ENCODE measurements at regions not wholly inside any gene's neighbourhood (a gene's known extent, or its start where the extent isn't known, plus 50 kb on each side); places are given as distances from the start of the nearest gene placed in this dataset.

- Histone ChIP-seq H3K4me1 (ENCODE audit: control insufficient read depth in 2 of 2, insufficient read depth in 2 of 2, low read length in 2 of 2) (no peaks in the 10 kb centered on the region), H3K36me3 (ENCODE audit: control insufficient read depth in 2 of 3, insufficient read depth in 3 of 3, low read length in 3 of 3) (no peaks in the 10 kb centered on the region), H3K9me3 (ENCODE audit: control insufficient read depth in 2 of 3, low read length in 3 of 3) (no peaks in the 10 kb centered on the region), H3K27me3 (ENCODE audit: control insufficient read depth in 2 of 2, insufficient read depth in 2 of 2, low read length in 2 of 2) (no peaks in the 10 kb centered on the region), H3K27ac (ENCODE audit: low read depth, low read length) (no peak overlapping the region), H3K4me3 (ENCODE audit: low read length) (no peak overlapping the region)
- CTCF ChIA-PET = no interaction called here
- ATAC-seq = no peak
- Mint-ChIP-seq H3K4me1 (peaks cover 6 to 31% (median 19%) of the 10 kb centered on the region in 7 donors), H3K27me3 (peaks cover 0 to 4% (median 0%) of the 10 kb centered on the region in 5 donors), H3K4me3 (peak overlapping the region in 2 of 10 donors; percentile 4 to 54), H3K9me3 (peaks cover 1 to 19% (median 10%) of the 10 kb centered on the region in 11 donors), H3K36me3 (peaks cover 0 to 14% (median 4%) of the 10 kb centered on the region in 5 donors), H3K27ac (peak overlapping the region in 5 of 9 donors; percentile 1 to 61 (median 22))
- no peak for DNase-seq
- POLR2A ChIA-PET = interaction anchor here (0.7 kb wide), 1 partner anchor 143 kb away, joined by 4 read pairs; no protein-coding TSS in a partner anchor
- intact Hi-C loops (cut with micrococcal nuclease) = no loop called here
Measured at GRCh38 chr6:134415656-134416055, 97.7 kb upstream of the SGK1 start.

- H3K27ac Mint-ChIP-seq = peak overlapping the region in 5 of 9 donors; percentile 1 to 61 (median 22)
- H3K27ac ChIP-seq (ENCODE audit: low read depth, low read length) = no peak overlapping the region
Measured at GRCh38 chr6:134415194-134415593, 97.3 kb upstream of the SGK1 start.

GRCh38 chr6:134414793-134415192 lies 96.9 kb upstream of the SGK1 start:
- Mint-ChIP-seq H3K4me1 (peaks cover 6 to 31% (median 19%) of the 10 kb centered on the region in 7 donors), H3K36me3 (peaks cover 0 to 16% (median 5%) of the 10 kb centered on the region in 5 donors), H3K27ac (peak overlapping the region in 2 of 9 donors; percentile 22 to 61), H3K9me3 (peaks cover 1 to 19% (median 10%) of the 10 kb centered on the region in 11 donors), H3K4me3 (no peak overlapping the region), H3K27me3 (peaks cover 0 to 4% (median 0%) of the 10 kb centered on the region in 5 donors)
- H3K36me3 ChIP-seq (ENCODE audit: control insufficient read depth in 2 of 3, insufficient read depth in 3 of 3, low read length in 3 of 3) = no peaks in the 10 kb centered on the region
- no peaks in the 10 kb centered on the region for H3K9me3 ChIP-seq (ENCODE audit: control insufficient read depth in 2 of 3, low read length in 3 of 3)
- no peaks in the 10 kb centered on the region for H3K27me3 ChIP-seq (ENCODE audit: control insufficient read depth in 2 of 2, insufficient read depth in 2 of 2, low read length in 2 of 2)
- no peaks in the 10 kb centered on the region for H3K4me1 ChIP-seq (ENCODE audit: control insufficient read depth in 2 of 2, insufficient read depth in 2 of 2, low read length in 2 of 2)
- CTCF ChIA-PET = no interaction called here
- POLR2A ChIA-PET = no interaction called here
- intact Hi-C loops (cut with micrococcal nuclease) = no loop called here
- ATAC-seq (no peak), DNase-seq (no peak)
- H3K27ac ChIP-seq (ENCODE audit: low read depth, low read length) = no peak overlapping the region
- H3K4me3 ChIP-seq (ENCODE audit: low read length) = no peak overlapping the region

More at GRCh38 chr6:134415194-134415593, 97.3 kb upstream of the SGK1 start:
- DNase-seq (no peak), ATAC-seq (no peak)
- intact Hi-C loops (cut with micrococcal nuclease) = no loop called here
- H3K9me3 ChIP-seq (ENCODE audit: control insufficient read depth in 2 of 3, low read length in 3 of 3) = no peaks in the 10 kb centered on the region
- Mint-ChIP-seq H3K36me3 (peaks cover 0 to 15% (median 5%) of the 10 kb centered on the region in 5 donors), H3K9me3 (peaks cover 1 to 19% (median 10%) of the 10 kb centered on the region in 11 donors), H3K4me3 (peak overlapping the region in 2 of 10 donors; percentile 4 to 54), H3K4me1 (peaks cover 6 to 31% (median 19%) of the 10 kb centered on the region in 7 donors), H3K27me3 (peaks cover 0 to 4% (median 0%) of the 10 kb centered on the region in 5 donors)
- H3K4me3 ChIP-seq (ENCODE audit: low read length) = no peak overlapping the region
- H3K36me3 ChIP-seq (ENCODE audit: control insufficient read depth in 2 of 3, insufficient read depth in 3 of 3, low read length in 3 of 3) = no peaks in the 10 kb centered on the region
- no peaks in the 10 kb centered on the region for H3K4me1 ChIP-seq (ENCODE audit: control insufficient read depth in 2 of 2, insufficient read depth in 2 of 2, low read length in 2 of 2)
- H3K27me3 ChIP-seq (ENCODE audit: control insufficient read depth in 2 of 2, insufficient read depth in 2 of 2, low read length in 2 of 2) = no peaks in the 10 kb centered on the region
- CTCF ChIA-PET = no interaction called here
- POLR2A ChIA-PET = no interaction called here

DNA sequence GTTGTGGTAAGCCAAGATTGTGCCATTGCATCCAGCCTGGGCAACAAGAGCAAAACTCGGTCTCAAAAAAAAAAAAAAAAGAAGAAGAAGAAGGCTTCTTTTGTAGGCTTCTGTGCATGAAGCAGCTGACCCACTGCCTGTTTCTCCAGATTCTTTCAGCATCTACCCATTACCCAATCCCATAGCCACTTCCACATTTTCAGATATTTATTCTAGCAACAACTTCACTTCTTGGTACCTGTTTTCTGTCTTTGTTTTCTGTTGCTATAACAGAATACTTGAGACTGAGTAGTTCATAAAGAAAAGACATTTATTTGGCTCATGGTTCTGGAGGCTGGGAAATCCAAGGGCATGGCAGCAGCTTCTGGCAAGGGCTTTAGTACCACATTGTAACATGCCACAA lies 95.3 kb upstream of the SGK1 start:
- DNase-seq (no peak), ATAC-seq (peak; percentile 69)
- no peak overlapping the region for H3K27ac ChIP-seq (ENCODE audit: low read depth, low read length)
- no peak overlapping the region for H3K4me3 ChIP-seq (ENCODE audit: low read length)
- ChIA-PET POLR2A (no interaction called here), CTCF (interaction anchor here (0.7 kb wide), 1 partner anchor 718 kb away, joined by 3 read pairs; no protein-coding TSS in a partner anchor)
- Mint-ChIP-seq H3K27ac (no peak overlapping the region), H3K9me3 (peaks cover 1 to 19% (median 10%) of the 10 kb centered on the region in 11 donors), H3K4me3 (no peak overlapping the region), H3K4me1 (peaks cover 6 to 27% (median 19%) of the 10 kb centered on the region in 7 donors), H3K36me3 (peaks cover 0 to 18% (median 5%) of the 10 kb centered on the region in 5 donors), H3K27me3 (peaks cover 0 to 4% (median 0%) of the 10 kb centered on the region in 5 donors)
- intact Hi-C loops (cut with micrococcal nuclease) = no loop called here
- H3K9me3 ChIP-seq (ENCODE audit: control insufficient read depth in 2 of 3, low read length in 3 of 3) = no peaks in the 10 kb centered on the region
- no peaks in the 10 kb centered on the region for H3K4me1 ChIP-seq (ENCODE audit: control insufficient read depth in 2 of 2, insufficient read depth in 2 of 2, low read length in 2 of 2)
- H3K27me3 ChIP-seq (ENCODE audit: control insufficient read depth in 2 of 2, insufficient read depth in 2 of 2, low read length in 2 of 2) = no peaks in the 10 kb centered on the region
- H3K36me3 ChIP-seq (ENCODE audit: control insufficient read depth in 2 of 3, insufficient read depth in 3 of 3, low read length in 3 of 3) = no peaks in the 10 kb centered on the region

GRCh38 chr6:134410541-134410940 lies 92.6 kb upstream of the SGK1 start:
- Histone ChIP-seq H3K9me3 (ENCODE audit: control insufficient read depth in 2 of 3, low read length in 3 of 3) (no peaks in the 10 kb centered on the region), H3K4me1 (ENCODE audit: control insufficient read depth in 2 of 2, insufficient read depth in 2 of 2, low read length in 2 of 2) (no peaks in the 10 kb centered on the region), H3K27me3 (ENCODE audit: control insufficient read depth in 2 of 2, insufficient read depth in 2 of 2, low read length in 2 of 2) (no peaks in the 10 kb centered on the region), H3K27ac (ENCODE audit: low read depth, low read length) (no peak overlapping the region), H3K36me3 (ENCODE audit: control insufficient read depth in 2 of 3, insufficient read depth in 3 of 3, low read length in 3 of 3) (no peaks in the 10 kb centered on the region), H3K4me3 (ENCODE audit: low read length) (no peak overlapping the region)
- ChIA-PET CTCF (no interaction called here), POLR2A (no interaction called here)
- H3K4me3 Mint-ChIP-seq = no peak overlapping the region
- DNase-seq = no peak
- H3K9me3 Mint-ChIP-seq = peaks cover 1 to 19% (median 10%) of the 10 kb centered on the region in 11 donors
- intact Hi-C loops (cut with micrococcal nuclease) = no loop called here
- H3K4me1 Mint-ChIP-seq = peaks cover 5 to 9% (median 8%) of the 10 kb centered on the region in 7 donors
- H3K36me3 Mint-ChIP-seq = peaks cover 0 to 18% (median 5%) of the 10 kb centered on the region in 5 donors
- no peak for ATAC-seq
- H3K27ac Mint-ChIP-seq = peak overlapping the region in 1 of 9 donors; percentile 84
- peaks cover 0 to 3% (median 0%) of the 10 kb centered on the region in 5 donors for H3K27me3 Mint-ChIP-seq

DNA sequence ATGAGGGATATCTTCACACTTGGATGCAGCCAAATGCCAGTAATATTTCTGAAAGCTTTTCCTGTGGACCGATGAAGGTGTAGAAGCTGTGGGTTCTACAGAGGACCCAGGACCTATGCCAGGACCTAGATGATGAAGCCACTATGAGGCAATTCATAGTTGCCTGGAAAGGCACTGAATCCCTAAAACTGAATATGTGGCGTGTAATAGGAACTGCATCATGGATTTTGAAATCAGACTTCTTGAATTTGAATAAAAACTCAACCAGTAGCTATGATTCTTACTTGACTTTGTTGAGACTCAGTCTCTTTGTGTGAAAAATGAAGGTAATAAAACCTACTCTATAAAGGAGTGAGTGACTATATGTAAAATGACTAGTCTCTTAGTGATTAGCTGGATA lies 89.9 kb upstream of the SGK1 start:
- Histone ChIP-seq H3K27me3 (ENCODE audit: control insufficient read depth in 2 of 2, insufficient read depth in 2 of 2, low read length in 2 of 2) (no peaks in the 10 kb centered on the region), H3K4me3 (ENCODE audit: low read length) (no peak overlapping the region), H3K27ac (ENCODE audit: low read depth, low read length) (no peak overlapping the region), H3K36me3 (ENCODE audit: control insufficient read depth in 2 of 3, insufficient read depth in 3 of 3, low read length in 3 of 3) (no peaks in the 10 kb centered on the region), H3K4me1 (ENCODE audit: control insufficient read depth in 2 of 2, insufficient read depth in 2 of 2, low read length in 2 of 2) (no peaks in the 10 kb centered on the region), H3K9me3 (ENCODE audit: control insufficient read depth in 2 of 3, low read length in 3 of 3) (no peaks in the 10 kb centered on the region)
- no peak for DNase-seq
- peaks cover 2 to 4% (median 3%) of the 10 kb centered on the region in 7 donors for H3K4me1 Mint-ChIP-seq
- no peak overlapping the region for H3K4me3 Mint-ChIP-seq
- ChIA-PET CTCF (no interaction called here), POLR2A (no interaction called here)
- no peaks in the 10 kb centered on the region for H3K27me3 Mint-ChIP-seq
- ATAC-seq = no peak
- peaks cover 2 to 11% (median 4%) of the 10 kb centered on the region in 11 donors for H3K9me3 Mint-ChIP-seq
- intact Hi-C loops (cut with micrococcal nuclease) = no loop called here
- no peak overlapping the region for H3K27ac Mint-ChIP-seq
- peaks cover 0 to 13% (median 0%) of the 10 kb centered on the region in 5 donors for H3K36me3 Mint-ChIP-seq

GRCh38 chr6:134406311-134406710 lies 88.4 kb upstream of the SGK1 start:
- Histone ChIP-seq H3K9me3 (ENCODE audit: control insufficient read depth in 2 of 3, low read length in 3 of 3) (no peaks in the 10 kb centered on the region), H3K27me3 (ENCODE audit: control insufficient read depth in 2 of 2, insufficient read depth in 2 of 2, low read length in 2 of 2) (no peaks in the 10 kb centered on the region), H3K4me1 (ENCODE audit: control insufficient read depth in 2 of 2, insufficient read depth in 2 of 2, low read length in 2 of 2) (no peaks in the 10 kb centered on the region), H3K27ac (ENCODE audit: low read depth, low read length) (no peak overlapping the region), H3K36me3 (ENCODE audit: control insufficient read depth in 2 of 3, insufficient read depth in 3 of 3, low read length in 3 of 3) (no peaks in the 10 kb centered on the region), H3K4me3 (ENCODE audit: low read length) (no peak overlapping the region)
- Mint-ChIP-seq H3K4me1 (peaks cover 6 to 12% (median 10%) of the 10 kb centered on the region in 7 donors), H3K27ac (no peak overlapping the region), H3K4me3 (no peak overlapping the region), H3K27me3 (no peaks in the 10 kb centered on the region), H3K36me3 (peaks cover 0 to 7% (median 0%) of the 10 kb centered on the region in 5 donors), H3K9me3 (peaks cover 0 to 8% (median 0%) of the 10 kb centered on the region in 11 donors)
- intact Hi-C loops (cut with micrococcal nuclease) = no loop called here
- no peak for DNase-seq
- POLR2A ChIA-PET = no interaction called here
- ATAC-seq = no peak
- CTCF ChIA-PET = no interaction called here
